Spinal cord (tissue), 9 donors: ENCODE measurements at regions not wholly inside any gene's neighbourhood (a gene's known extent, or its start where the extent isn't known, plus 50 kb on each side); places are given as distances from the start of the nearest gene placed in this dataset.
"Not testable (repeated sequence)": the region's sequence is repeated elsewhere in the genome, so short reads cannot be mapped to it uniquely, and the experiment has no call there.

Experiments
- DNase-seq, 6 donors: peaks; one replicate each; pipeline versions ENCODE4 v3.0.0 to v3.0.0-alpha.2; 2013 to 2015; ENCODE audit warnings: low spot score in 6 of 6, low read depth in 4 of 6
- H3K27ac ChIP-seq: one replicate; pipeline ENCODE4 v1.5.1; 2013; ENCODE audit warnings: low read depth, low read length, control low read depth
- H3K27me3 ChIP-seq: one replicate; pipeline ENCODE4 v1.6.1; 2013; ENCODE audit warnings: low read length; ENCODE audit not compliant: control insufficient read depth, insufficient read depth
- H3K36me3 ChIP-seq: one replicate; pipeline ENCODE4 v1.6.1; 2013; ENCODE audit warnings: low read length; ENCODE audit not compliant: control insufficient read depth, insufficient read depth
- H3K4me1 ChIP-seq: one replicate; pipeline ENCODE4 v1.6.1; 2013; ENCODE audit warnings: low read length; ENCODE audit not compliant: control insufficient read depth, insufficient read depth
- H3K4me3 ChIP-seq: one replicate; pipeline ENCODE4 v1.5.1; 2013; ENCODE audit warnings: low read depth, low read length, control low read depth
- H3K9me3 ChIP-seq: one replicate; pipeline ENCODE4 v1.6.1; 2013; ENCODE audit warnings: low read length; ENCODE audit not compliant: control insufficient read depth, insufficient read depth
- whole genome bisulfite sequencing: methylation state at CpG from one replicate; pipeline ENCODE4 v1.1.5; 2013; ENCODE audit warnings: missing lambda C conversion rate; ENCODE audit not compliant: insufficient coverage; 5-methylcytosine and 5-hydroxymethylcytosine counted together
- donor health status: healthy.

DNA sequence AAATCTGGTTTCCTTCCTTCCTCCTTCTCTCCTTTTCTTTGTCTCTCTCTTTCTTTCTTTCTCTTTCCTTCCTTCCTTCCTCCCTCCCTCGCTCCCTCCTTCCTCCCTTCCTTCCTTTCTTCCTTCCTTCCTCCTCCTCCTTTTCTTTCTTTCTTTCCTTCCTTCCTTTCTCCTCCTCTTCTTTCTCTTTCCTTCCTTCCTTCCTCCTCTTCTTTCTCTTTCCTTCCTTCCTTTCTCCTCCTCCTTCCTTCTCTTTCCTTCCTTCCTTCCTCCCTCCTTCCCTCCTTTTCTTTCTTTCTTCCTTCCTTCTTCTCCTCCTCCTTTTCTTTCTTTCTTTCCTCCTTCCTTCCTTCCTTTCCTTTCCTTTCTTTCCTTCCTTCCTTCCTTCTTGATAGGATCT lies 61.2 kb downstream of the VIP start:
- no peak for DNase-seq
- Histone ChIP-seq H3K36me3 (no peaks in the 10 kb centered on the region), H3K27ac (no peak overlapping the region), H3K27me3 (no peaks in the 10 kb centered on the region), H3K9me3 (no peaks in the 10 kb centered on the region), H3K4me1 (no peaks in the 10 kb centered on the region), H3K4me3 (no peak overlapping the region)
- WGBS, result 86% methylated on average over 1 of the region's 1 CpG

DNA sequence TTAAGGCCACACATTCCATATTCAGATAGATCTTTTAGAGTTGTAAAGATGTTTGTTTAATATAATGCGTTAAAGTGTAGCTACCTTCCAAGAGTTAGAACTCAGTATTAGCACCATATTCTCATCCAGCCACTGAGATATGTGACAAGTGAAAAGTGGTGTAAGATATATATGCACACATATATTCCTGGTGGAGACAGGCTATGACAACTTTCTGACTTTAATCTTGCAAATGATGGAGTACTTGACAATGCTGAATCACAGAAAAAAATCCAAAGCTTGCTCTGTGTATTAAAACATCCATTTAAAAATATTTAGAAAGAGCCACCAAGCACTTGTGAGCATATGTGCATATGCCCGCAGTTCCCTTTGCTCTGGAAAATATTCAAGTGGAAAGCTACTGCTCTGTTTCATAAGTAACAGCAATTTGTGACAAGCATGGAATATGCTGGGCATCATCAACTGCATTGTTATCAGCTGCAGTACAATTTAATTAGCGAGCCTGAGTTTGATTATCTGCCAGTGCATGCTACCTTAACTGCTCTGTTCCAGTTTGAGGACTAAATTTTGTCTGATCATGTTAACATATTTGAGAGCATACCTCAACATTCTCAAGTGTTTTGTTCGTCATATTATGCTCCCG lies 64.8 kb downstream of the VIP start:
- Histone ChIP-seq H3K36me3 (no peaks in the 10 kb centered on the region), H3K27ac (no peak overlapping the region), H3K4me1 (no peaks in the 10 kb centered on the region), H3K27me3 (no peaks in the 10 kb centered on the region), H3K4me3 (no peak overlapping the region), H3K9me3 (no peaks in the 10 kb centered on the region)
- WGBS, result 40% methylated on average over 1 of the region's 5 CpGs
- peak in 2 of 6 donors; percentile 5 to 34 for DNase-seq

GRCh38 chr6:152816055-152816454 lies 65.5 kb downstream of the VIP start:
- WGBS, result 91% methylated on average over 2 of the region's 3 CpGs
- Histone ChIP-seq H3K27ac (no peak overlapping the region), H3K4me1 (no peaks in the 10 kb centered on the region), H3K27me3 (no peaks in the 10 kb centered on the region), H3K4me3 (no peak overlapping the region), H3K9me3 (no peaks in the 10 kb centered on the region), H3K36me3 (no peaks in the 10 kb centered on the region)
- DNase-seq, result no peak

DNA sequence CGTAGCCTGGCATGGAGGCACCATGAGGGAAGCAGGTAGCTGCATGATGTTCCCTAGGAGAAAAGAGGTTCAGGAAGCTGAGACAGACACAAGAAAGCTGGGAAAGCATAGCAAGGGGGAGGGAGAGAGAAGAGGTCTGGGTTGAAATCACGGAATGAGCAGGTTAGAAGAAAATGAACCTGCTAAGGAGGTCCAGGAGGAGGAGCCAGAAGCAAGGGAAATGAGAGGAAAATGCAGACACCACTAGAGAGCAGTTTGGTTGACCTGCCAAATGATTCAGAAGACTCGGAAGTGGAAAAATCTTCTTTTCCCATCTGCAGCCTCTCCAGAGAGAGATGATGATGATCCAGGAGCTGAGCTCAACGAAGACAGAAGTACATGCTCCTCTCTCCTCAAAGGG lies 70.9 kb downstream of the VIP start:
- Histone ChIP-seq H3K9me3 (no peaks in the 10 kb centered on the region), H3K27ac (no peak overlapping the region), H3K27me3 (no peaks in the 10 kb centered on the region), H3K36me3 (no peaks in the 10 kb centered on the region), H3K4me1 (no peaks in the 10 kb centered on the region), H3K4me3 (no peak overlapping the region)
- no peak for DNase-seq
- 49% methylated on average over 2 of the region's 4 CpGs for WGBS

GRCh38 chr6:152824666-152825065 lies 74.1 kb downstream of the VIP start:
- no peak overlapping the region for H3K4me3 ChIP-seq
- no CpG with 5 or more reads among the region's 2 CpGs for WGBS
- H3K4me1 ChIP-seq, result no peaks in the 10 kb centered on the region
- no peaks in the 10 kb centered on the region for H3K9me3 ChIP-seq
- H3K27me3 ChIP-seq, result no peaks in the 10 kb centered on the region
- H3K36me3 ChIP-seq, result no peaks in the 10 kb centered on the region
- no peak overlapping the region for H3K27ac ChIP-seq
- no peak for DNase-seq

- no peak overlapping the region for H3K4me3 ChIP-seq
- no peaks in the 10 kb centered on the region for H3K36me3 ChIP-seq
- H3K9me3 ChIP-seq, result no peaks in the 10 kb centered on the region
- WGBS, result no CpG with 5 or more reads among the region's 1 CpG
- H3K4me1 ChIP-seq, result no peaks in the 10 kb centered on the region
- no peaks in the 10 kb centered on the region for H3K27me3 ChIP-seq
- peak in 1 of 6 donors; percentile 3 for DNase-seq
- no peak overlapping the region for H3K27ac ChIP-seq
Observed at GRCh38 chr6:152828431-152828830, 77.8 kb downstream of the VIP start.

GRCh38 chr6:152834366-152834765 lies 83.8 kb downstream of the VIP start:
- not testable (repeated sequence) for H3K27ac ChIP-seq

GRCh38 chr6:152836523-152836922 lies 85.9 kb downstream of the VIP start:
- Histone ChIP-seq H3K4me1 (no peaks in the 10 kb centered on the region), H3K27me3 (no peaks in the 10 kb centered on the region), H3K36me3 (no peaks in the 10 kb centered on the region), H3K4me3 (no peak overlapping the region), H3K9me3 (no peaks in the 10 kb centered on the region), H3K27ac (no peak overlapping the region)
- DNase-seq, result no peak
- WGBS, result no CpG with 5 or more reads among the region's 1 CpG

More at GRCh38 chr6:152834366-152834765, 83.8 kb downstream of the VIP start:
- not testable (repeated sequence) for H3K9me3 ChIP-seq, H3K4me3 ChIP-seq, H3K27me3 ChIP-seq, H3K4me1 ChIP-seq, DNase-seq, H3K36me3 ChIP-seq
- 98% methylated on average over 24 of the region's 31 CpGs for WGBS

DNA sequence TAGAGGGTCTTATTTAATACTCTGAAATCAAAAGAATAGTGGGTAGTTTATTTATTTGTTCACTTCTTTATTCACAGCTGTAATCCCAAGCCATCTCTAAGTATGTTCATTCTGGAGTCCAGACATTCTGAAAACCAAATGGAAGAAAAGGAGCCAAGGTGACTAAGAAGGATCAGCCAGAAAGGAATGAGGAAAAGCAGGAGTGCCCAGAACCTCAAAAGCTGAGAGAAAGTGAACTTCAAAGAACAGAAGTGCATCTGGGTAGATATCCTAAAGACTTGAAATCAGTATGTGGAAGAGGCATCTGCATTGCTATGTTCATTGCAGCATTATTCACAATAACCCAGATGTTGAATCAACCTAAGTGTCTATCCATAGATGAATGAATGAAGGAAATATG lies 94.8 kb downstream of the VIP start:
- H3K27me3 ChIP-seq, result no peaks in the 10 kb centered on the region

GRCh38 chr6:152846825-152847224 lies 96.2 kb downstream of the VIP start:
- no peak overlapping the region for H3K27ac ChIP-seq
- no peaks in the 10 kb centered on the region for H3K9me3 ChIP-seq
- H3K27me3 ChIP-seq, result no peaks in the 10 kb centered on the region
- H3K4me1 ChIP-seq, result no peaks in the 10 kb centered on the region
- H3K36me3 ChIP-seq, result no peaks in the 10 kb centered on the region
- no peak overlapping the region for H3K4me3 ChIP-seq
- DNase-seq, result no peak
- WGBS, result 100% methylated on average over 2 of the region's 5 CpGs

More for the DNA sequence above, 94.8 kb downstream of the VIP start:
- Histone ChIP-seq H3K4me1 (no peaks in the 10 kb centered on the region), H3K4me3 (no peak overlapping the region), H3K27ac (no peak overlapping the region), H3K9me3 (no peaks in the 10 kb centered on the region), H3K36me3 (no peaks in the 10 kb centered on the region)
- no peak for DNase-seq
